ENCODE measurements at regions not wholly inside any gene's neighbourhood (a gene's known extent, or its start where the extent isn't known, plus 50 kb on each side); places are given as distances from the start of the nearest gene placed in this dataset.
"Not testable (repeated sequence)": the region's sequence is repeated elsewhere in the genome, so short reads cannot be mapped to it uniquely, and the experiment has no call there.

GRCh38 chr1:222195857-222196256 lies 352.0 kb downstream of the HHIPL2 start:
- Mint-ChIP-seq H3K4me1 (ENCODE audit: low read depth) (no peaks in the 10 kb centered on the region), H3K27ac (no peak overlapping the region), H3K27me3 (ENCODE audit: low read depth) (peaks cover 6% of the 10 kb centered on the region), H3K36me3 (ENCODE audit: insufficient read depth in 2 of 2) (no peaks in the 10 kb centered on the region), H3K4me3 (no peak overlapping the region), H3K9me3 (peaks cover 0 to 3% of the 10 kb centered on the region in 2 donors)
- DNase-seq = no peak
- peak; percentile 50 to 75 for ATAC-seq (replicated peaks in 1 of 2)

GRCh38 chr1:222189218-222189617 lies 358.7 kb downstream of the HHIPL2 start:
- no peaks in the 10 kb centered on the region for H3K36me3 Mint-ChIP-seq (ENCODE audit: insufficient read depth in 2 of 2)
- no peaks in the 10 kb centered on the region for H3K27me3 Mint-ChIP-seq (ENCODE audit: low read depth)
- no peak for ATAC-seq (replicated peaks in 1 of 2)
- H3K4me3 Mint-ChIP-seq = no peak overlapping the region
- no peak overlapping the region for H3K27ac Mint-ChIP-seq
- peaks cover 2 to 4% of the 10 kb centered on the region in 2 donors for H3K9me3 Mint-ChIP-seq
- no peaks in the 10 kb centered on the region for H3K4me1 Mint-ChIP-seq (ENCODE audit: low read depth)
- DNase-seq = no peak

GRCh38 chr1:222187566-222188332 lies 360.2 kb downstream of the HHIPL2 start:
- ATAC-seq (replicated peaks in 1 of 2) = no peak
- Mint-ChIP-seq H3K4me1 (ENCODE audit: low read depth) (no peaks in the 10 kb centered on the region), H3K9me3 (peaks cover 4 to 6% of the 10 kb centered on the region in 2 donors), H3K27ac (no peak overlapping the region), H3K36me3 (ENCODE audit: insufficient read depth in 2 of 2) (no peaks in the 10 kb centered on the region), H3K4me3 (no peak overlapping the region), H3K27me3 (ENCODE audit: low read depth) (no peaks in the 10 kb centered on the region)
- no peak for DNase-seq

- Mint-ChIP-seq H3K27ac (no peak overlapping the region), H3K36me3 (ENCODE audit: insufficient read depth in 2 of 2) (peaks cover 2% of the 10 kb centered on the region in 2 donors), H3K27me3 (ENCODE audit: low read depth) (no peaks in the 10 kb centered on the region), H3K4me1 (ENCODE audit: low read depth) (no peaks in the 10 kb centered on the region), H3K4me3 (no peak overlapping the region), H3K9me3 (peaks cover 10 to 18% of the 10 kb centered on the region in 2 donors)
- no peak for DNase-seq
- no peak for ATAC-seq (replicated peaks in 1 of 2)
Measured at GRCh38 chr1:222182641-222183040, 365.3 kb downstream of the HHIPL2 start.

GRCh38 chr1:222181191-222181590 lies 366.7 kb downstream of the HHIPL2 start:
- H3K9me3 Mint-ChIP-seq = peaks cover 12 to 18% of the 10 kb centered on the region in 2 donors
- no peaks in the 10 kb centered on the region for H3K4me1 Mint-ChIP-seq (ENCODE audit: low read depth)
- H3K36me3 Mint-ChIP-seq (ENCODE audit: insufficient read depth in 2 of 2) = peaks cover 2% of the 10 kb centered on the region in 2 donors
- DNase-seq = no peak
- no peak for ATAC-seq (replicated peaks in 1 of 2)
- H3K27ac Mint-ChIP-seq = no peak overlapping the region
- H3K4me3 Mint-ChIP-seq = no peak overlapping the region
- H3K27me3 Mint-ChIP-seq (ENCODE audit: low read depth) = no peaks in the 10 kb centered on the region

GRCh38 chr1:222177496-222177895 lies 370.4 kb downstream of the HHIPL2 start:
- not testable (repeated sequence) for H3K27ac Mint-ChIP-seq; DNase-seq; H3K27me3 Mint-ChIP-seq (ENCODE audit: low read depth); ATAC-seq (replicated peaks in 1 of 2); H3K4me1 Mint-ChIP-seq (ENCODE audit: low read depth); H3K36me3 Mint-ChIP-seq (ENCODE audit: insufficient read depth in 2 of 2); H3K4me3 Mint-ChIP-seq
- H3K9me3 Mint-ChIP-seq = peaks cover 10 to 14% of the 10 kb centered on the region in 2 donors

GRCh38 chr1:222171005-222171404 lies 376.9 kb downstream of the HHIPL2 start:
- H3K36me3 Mint-ChIP-seq (ENCODE audit: insufficient read depth in 2 of 2) = peaks cover 6% of the 10 kb centered on the region in 2 donors
- no peaks in the 10 kb centered on the region for H3K27me3 Mint-ChIP-seq (ENCODE audit: low read depth)
- H3K4me1 Mint-ChIP-seq (ENCODE audit: low read depth) = peaks cover 7% of the 10 kb centered on the region
- H3K9me3 Mint-ChIP-seq = peaks cover 3 to 12% of the 10 kb centered on the region in 2 donors
- H3K4me3 Mint-ChIP-seq = no peak overlapping the region
- ATAC-seq (replicated peaks in 1 of 2) (peak; percentile 39 to 48), DNase-seq (no peak)
- H3K27ac Mint-ChIP-seq = no peak overlapping the region

GRCh38 chr1:222168621-222169020 lies 379.3 kb downstream of the HHIPL2 start:
- Mint-ChIP-seq H3K9me3 (peaks cover 7 to 8% of the 10 kb centered on the region in 2 donors), H3K36me3 (ENCODE audit: insufficient read depth in 2 of 2) (peaks cover 3 to 6% of the 10 kb centered on the region in 2 donors), H3K4me1 (ENCODE audit: low read depth) (peaks cover 7% of the 10 kb centered on the region), H3K27me3 (ENCODE audit: low read depth) (no peaks in the 10 kb centered on the region), H3K4me3 (no peak overlapping the region), H3K27ac (no peak overlapping the region)
- no peak for DNase-seq
- no peak for ATAC-seq (replicated peaks in 1 of 2)

GRCh38 chr1:222167896-222168295 lies 380.0 kb downstream of the HHIPL2 start:
- ATAC-seq (replicated peaks in 1 of 2) (no peak), DNase-seq (no peak)
- H3K4me3 Mint-ChIP-seq = no peak overlapping the region

GRCh38 chr1:222167111-222167510 lies 380.8 kb downstream of the HHIPL2 start:
- ATAC-seq (replicated peaks in 1 of 2) (peak; percentile 92 to 93), DNase-seq (peak; percentile 28 to 44)
- H3K4me1 Mint-ChIP-seq (ENCODE audit: low read depth) = peaks cover 7% of the 10 kb centered on the region
- peaks cover 3 to 6% of the 10 kb centered on the region in 2 donors for H3K36me3 Mint-ChIP-seq (ENCODE audit: insufficient read depth in 2 of 2)
- H3K27me3 Mint-ChIP-seq (ENCODE audit: low read depth) = no peaks in the 10 kb centered on the region
- H3K4me3 Mint-ChIP-seq = no peak overlapping the region
- peaks cover 4 to 8% of the 10 kb centered on the region in 2 donors for H3K9me3 Mint-ChIP-seq
- no peak overlapping the region for H3K27ac Mint-ChIP-seq

More at GRCh38 chr1:222167896-222168295, 380.0 kb downstream of the HHIPL2 start:
- H3K27ac Mint-ChIP-seq = no peak overlapping the region
- no peaks in the 10 kb centered on the region for H3K27me3 Mint-ChIP-seq (ENCODE audit: low read depth)
- H3K36me3 Mint-ChIP-seq (ENCODE audit: insufficient read depth in 2 of 2) = peaks cover 3 to 6% of the 10 kb centered on the region in 2 donors
- peaks cover 7% of the 10 kb centered on the region for H3K4me1 Mint-ChIP-seq (ENCODE audit: low read depth)
- peaks cover 7 to 8% of the 10 kb centered on the region in 2 donors for H3K9me3 Mint-ChIP-seq

- no peak overlapping the region for H3K4me3 Mint-ChIP-seq
- ATAC-seq (replicated peaks in 1 of 2) (no peak), DNase-seq (no peak)
- peaks cover 3 to 4% of the 10 kb centered on the region in 2 donors for H3K36me3 Mint-ChIP-seq (ENCODE audit: insufficient read depth in 2 of 2)
- H3K9me3 Mint-ChIP-seq = peaks cover 4 to 8% of the 10 kb centered on the region in 2 donors
- H3K4me1 Mint-ChIP-seq (ENCODE audit: low read depth) = peaks cover 7% of the 10 kb centered on the region
- H3K27ac Mint-ChIP-seq = no peak overlapping the region
- no peaks in the 10 kb centered on the region for H3K27me3 Mint-ChIP-seq (ENCODE audit: low read depth)
Measured at GRCh38 chr1:222165629-222166028, 382.3 kb downstream of the HHIPL2 start.

GRCh38 chr1:222163895-222164294 lies 384.0 kb downstream of the HHIPL2 start:
- no peaks in the 10 kb centered on the region for H3K36me3 Mint-ChIP-seq (ENCODE audit: insufficient read depth in 2 of 2)
- H3K27me3 Mint-ChIP-seq (ENCODE audit: low read depth) = no peaks in the 10 kb centered on the region
- no peak overlapping the region for H3K27ac Mint-ChIP-seq
- no peak overlapping the region for H3K4me3 Mint-ChIP-seq
- ATAC-seq (replicated peaks in 1 of 2) (no peak), DNase-seq (no peak)
- H3K4me1 Mint-ChIP-seq (ENCODE audit: low read depth) = peaks cover 7% of the 10 kb centered on the region
- H3K9me3 Mint-ChIP-seq = peaks cover 0 to 5% of the 10 kb centered on the region in 2 donors

GRCh38 chr1:222161676-222162075 lies 386.2 kb downstream of the HHIPL2 start:
- ATAC-seq (replicated peaks in 1 of 2) (no peak), DNase-seq (no peak)
- no peaks in the 10 kb centered on the region for H3K4me1 Mint-ChIP-seq (ENCODE audit: low read depth)
- H3K9me3 Mint-ChIP-seq = peaks cover 8 to 9% of the 10 kb centered on the region in 2 donors
- H3K27me3 Mint-ChIP-seq (ENCODE audit: low read depth) = no peaks in the 10 kb centered on the region
- no peak overlapping the region for H3K27ac Mint-ChIP-seq
- peaks cover 3 to 4% of the 10 kb centered on the region in 2 donors for H3K36me3 Mint-ChIP-seq (ENCODE audit: insufficient read depth in 2 of 2)
- H3K4me3 Mint-ChIP-seq = no peak overlapping the region

- peaks cover 5 to 8% of the 10 kb centered on the region in 2 donors for H3K9me3 Mint-ChIP-seq
- no peak overlapping the region for H3K27ac Mint-ChIP-seq
- no peak for DNase-seq
Measured at GRCh38 chr1:222157612-222158011, 390.3 kb downstream of the HHIPL2 start.

More at GRCh38 chr1:222157612-222158011, 390.3 kb downstream of the HHIPL2 start:
- no peak for ATAC-seq (replicated peaks in 1 of 2)
- Mint-ChIP-seq H3K4me1 (ENCODE audit: low read depth) (no peaks in the 10 kb centered on the region), H3K27me3 (ENCODE audit: low read depth) (no peaks in the 10 kb centered on the region), H3K4me3 (no peak overlapping the region), H3K36me3 (ENCODE audit: insufficient read depth in 2 of 2) (peaks cover 3 to 4% of the 10 kb centered on the region in 2 donors)

Data from activated T-cell treated with anti-CD3 and anti-CD28 coated beads, Interleukin-2, amount 50 U/mL, for 72 hours (primary cell).